ENCODE measurements at regions not wholly inside any gene's neighbourhood (a gene's known extent, or its start where the extent isn't known, plus 50 kb on each side); places are given as distances from the start of the nearest gene placed in this dataset.

DNA sequence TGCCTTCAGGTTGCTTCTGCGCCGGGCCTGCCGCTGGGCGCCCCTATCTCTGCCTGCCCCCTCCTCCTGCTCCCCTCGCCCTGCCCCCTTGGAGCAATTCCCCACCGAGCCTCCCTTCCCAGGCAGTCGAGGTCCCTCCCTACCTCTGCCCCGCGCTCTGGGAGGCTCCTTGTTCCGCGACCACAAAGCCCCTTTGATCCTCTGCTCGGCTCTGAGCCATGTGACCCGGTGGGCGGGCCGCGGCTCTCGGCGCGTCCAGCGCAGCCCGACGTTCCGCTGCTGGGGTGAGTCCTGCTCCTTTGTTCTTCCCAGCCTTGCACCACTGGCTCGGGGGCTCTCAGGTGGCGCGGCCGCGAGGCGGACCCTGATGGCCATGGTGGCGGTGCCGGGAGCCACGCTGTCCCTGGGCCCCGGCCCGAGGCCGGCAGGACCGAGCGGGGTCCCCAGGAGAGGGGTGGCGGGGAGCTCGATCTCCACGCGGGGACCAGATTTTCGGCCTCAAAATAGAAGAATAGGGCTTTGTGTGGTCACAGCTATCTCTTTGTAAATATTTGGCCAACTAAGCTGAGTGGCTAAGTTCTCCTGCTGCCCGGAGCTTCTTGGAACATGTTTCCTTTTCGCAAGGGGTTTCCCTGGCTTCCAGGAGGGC lies 310.6 kb downstream of the SEC14L1 start (continued):
- 0 out of 2 replicates have a peak, but pooled peaks have one; percentile 35 for TF ChIP-seq ZNF646 (CRISPR knock-in tag; IDR thresholded peaks at IDR 0.05)
- peak; percentile 88 for TF ChIP-seq YEATS4 (CRISPR knock-in tag; IDR thresholded peaks at IDR 0.05; ENCODE audit: borderline replicate concordance)
- peak; percentile 61; the same call in 1 of the 2 replicates for TF ChIP-seq ZMAT3 (CRISPR knock-in tag; conservative IDR thresholded peaks at IDR 0.05)
- no peak for TF ChIP-seq ZNF251 (CRISPR knock-in tag; IDR thresholded peaks at IDR 0.05)
- TF ChIP-seq ATF1 (CRISPR knock-in tag; IDR thresholded peaks at IDR 0.05), result no peak
- TF ChIP-seq YEATS2 (CRISPR knock-in tag; IDR thresholded peaks at IDR 0.05; ENCODE audit: borderline replicate concordance), result 0 out of 2 replicates have a peak, but pooled peaks have one; percentile 62
- TF ChIP-seq, protein P1, sequence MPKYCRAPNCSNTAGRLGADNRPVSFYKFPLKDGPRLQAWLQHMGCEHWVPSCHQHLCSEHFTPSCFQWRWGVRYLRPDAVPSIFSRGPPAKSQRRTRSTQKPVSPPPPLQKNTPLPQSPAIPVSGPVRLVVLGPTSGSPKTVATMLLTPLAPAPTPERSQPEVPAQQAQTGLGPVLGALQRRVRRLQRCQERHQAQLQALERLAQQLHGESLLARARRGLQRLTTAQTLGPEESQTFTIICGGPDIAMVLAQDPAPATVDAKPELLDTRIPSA (CRISPR knock-in tag; IDR thresholded peaks at IDR 0.05; ENCODE audit: borderline replicate concordance), result no peak
- TF ChIP-seq ZNF180 (CRISPR knock-in tag; IDR thresholded peaks at IDR 0.05; ENCODE audit: borderline replicate concordance, low read depth), result no peak
- peak; percentile 71 for TF ChIP-seq GATAD2A (CRISPR knock-in tag; IDR thresholded peaks at IDR 0.05)
- peak; percentile 84; the same call in 1 of the 2 replicates for TF ChIP-seq MTA1 (CRISPR knock-in tag; IDR thresholded peaks at IDR 0.05; ENCODE audit: borderline replicate concordance)
- TF ChIP-seq KDM5B (CRISPR knock-in tag; IDR thresholded peaks at IDR 0.05; ENCODE audit: borderline replicate concordance), result no peak
- TF ChIP-seq HNF4A (CRISPR knock-in tag; IDR thresholded peaks at IDR 0.05), result peak; percentile 70
- TF ChIP-seq CCDC6 (CRISPR knock-in tag; IDR thresholded peaks at IDR 0.05), result no peak; the same call in 1 of the 2 replicates
- peak; percentile 81 for TF ChIP-seq ZNF441 (CRISPR knock-in tag; IDR thresholded peaks at IDR 0.05; ENCODE audit: borderline replicate concordance)
- TF ChIP-seq KMT2B (CRISPR knock-in tag; IDR thresholded peaks at IDR 0.05), result peak; percentile 63
- TF ChIP-seq WIZ (CRISPR knock-in tag; IDR thresholded peaks at IDR 0.05), result peak; percentile 15; the same call in 1 of the 2 replicates
- no peak; the same call in 1 of the 2 replicates for TF ChIP-seq BRCA1 (CRISPR knock-in tag; IDR thresholded peaks at IDR 0.05)
- no peak for TF ChIP-seq ZNF101 (CRISPR knock-in tag; IDR thresholded peaks at IDR 0.05; ENCODE audit: borderline replicate concordance, low read depth)
- TF ChIP-seq, protein P2, sequence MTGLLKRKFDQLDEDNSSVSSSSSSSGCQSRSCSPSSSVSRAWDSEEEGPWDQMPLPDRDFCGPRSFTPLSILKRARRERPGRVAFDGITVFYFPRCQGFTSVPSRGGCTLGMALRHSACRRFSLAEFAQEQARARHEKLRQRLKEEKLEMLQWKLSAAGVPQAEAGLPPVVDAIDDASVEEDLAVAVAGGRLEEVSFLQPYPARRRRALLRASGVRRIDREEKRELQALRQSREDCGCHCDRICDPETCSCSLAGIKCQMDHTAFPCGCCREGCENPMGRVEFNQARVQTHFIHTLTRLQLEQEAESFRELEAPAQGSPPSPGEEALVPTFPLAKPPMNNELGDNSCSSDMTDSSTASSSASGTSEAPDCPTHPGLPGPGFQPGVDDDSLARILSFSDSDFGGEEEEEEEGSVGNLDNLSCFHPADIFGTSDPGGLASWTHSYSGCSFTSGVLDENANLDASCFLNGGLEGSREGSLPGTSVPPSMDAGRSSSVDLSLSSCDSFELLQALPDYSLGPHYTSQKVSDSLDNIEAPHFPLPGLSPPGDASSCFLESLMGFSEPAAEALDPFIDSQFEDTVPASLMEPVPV (CRISPR knock-in tag; IDR thresholded peaks at IDR 0.05), result peak; percentile 94
- TF ChIP-seq MED8 (CRISPR knock-in tag; IDR thresholded peaks at IDR 0.05; ENCODE audit: insufficient replicate concordance), result peak; percentile 93
- TF ChIP-seq ZNF260 (CRISPR knock-in tag; IDR thresholded peaks at IDR 0.05; ENCODE audit: borderline replicate concordance, low read depth), result no peak
- no peak for TF ChIP-seq GPN1 (CRISPR knock-in tag; IDR thresholded peaks at IDR 0.05; ENCODE audit: borderline replicate concordance)

All from HepG2 (cell line).